GM18517 (cell line): ENCODE measurements at regions not wholly inside any gene's neighbourhood (a gene's known extent, or its start where the extent isn't known, plus 50 kb on each side); places are given as distances from the start of the nearest gene placed in this dataset.
"Not testable (repeated sequence)": the region's sequence is repeated elsewhere in the genome, so short reads cannot be mapped to it uniquely, and the experiment has no call there.

ENCODE experiments used
- ATAC-seq: cut with Tn5 transposase; IDR thresholded peaks from one replicate; pipeline ENCODE4 v1.9.1; 2021; ENCODE audit warnings: mild to moderate bottlenecking, moderate library complexity; ENCODE audit not compliant: unreplicated experiment

DNA sequence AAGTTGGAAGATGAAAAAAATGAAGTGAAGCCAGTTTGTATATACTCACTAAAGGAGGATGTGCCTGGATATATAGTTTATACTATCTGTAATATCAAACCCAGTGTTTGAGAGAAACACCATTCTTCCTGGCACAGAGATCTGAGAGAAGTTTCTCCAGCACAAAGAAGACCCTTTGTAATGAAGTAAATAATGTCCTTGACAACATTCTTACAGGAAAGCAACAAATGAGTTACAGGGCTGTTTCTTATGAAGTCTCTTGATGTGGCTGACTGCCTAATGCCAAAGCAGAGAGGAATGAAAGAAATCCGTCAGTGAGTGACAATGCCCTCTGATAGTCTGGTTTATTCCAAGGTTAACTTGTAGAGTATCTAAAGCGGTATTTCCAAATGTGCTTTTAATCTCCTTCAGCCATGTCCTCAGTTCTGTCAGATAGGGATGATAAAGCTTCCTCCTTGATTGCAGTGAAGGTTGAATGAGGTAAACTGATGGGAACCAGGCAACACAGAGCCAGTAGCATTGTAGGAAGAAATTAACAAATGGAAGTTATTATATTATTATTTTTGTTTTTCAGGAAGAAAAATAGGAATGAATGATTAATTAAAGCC lies 123.1 kb upstream of the ZNF608 start:
- no peak for ATAC-seq

GRCh38 chr5:124870070-124870469 lies 123.6 kb upstream of the ZNF608 start:
- ATAC-seq: no peak

GRCh38 chr5:124871303-124871702 lies 124.9 kb upstream of the ZNF608 start:
- ATAC-seq: no peak

GRCh38 chr5:124872086-124872485 lies 125.6 kb upstream of the ZNF608 start:
- no peak for ATAC-seq

DNA sequence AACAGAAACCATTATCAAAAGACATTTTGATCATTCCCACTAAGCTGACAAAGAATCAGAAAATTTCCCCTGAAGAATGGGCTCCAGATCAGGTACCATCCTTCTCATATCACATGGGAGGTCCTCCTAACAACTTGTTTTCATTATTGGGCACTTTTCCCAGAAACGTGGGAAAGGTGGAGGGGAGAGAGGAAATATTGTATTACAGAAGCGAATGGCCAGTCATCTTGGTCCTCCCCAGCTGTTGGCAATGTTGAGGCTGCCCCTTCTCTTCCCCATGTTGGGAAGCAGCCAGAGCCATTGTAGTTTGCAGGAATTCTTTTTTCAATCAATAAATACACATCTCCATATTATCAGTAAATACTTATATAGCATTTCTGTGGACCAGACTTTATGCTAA lies 126.2 kb upstream of the ZNF608 start:
- ATAC-seq: no peak

DNA sequence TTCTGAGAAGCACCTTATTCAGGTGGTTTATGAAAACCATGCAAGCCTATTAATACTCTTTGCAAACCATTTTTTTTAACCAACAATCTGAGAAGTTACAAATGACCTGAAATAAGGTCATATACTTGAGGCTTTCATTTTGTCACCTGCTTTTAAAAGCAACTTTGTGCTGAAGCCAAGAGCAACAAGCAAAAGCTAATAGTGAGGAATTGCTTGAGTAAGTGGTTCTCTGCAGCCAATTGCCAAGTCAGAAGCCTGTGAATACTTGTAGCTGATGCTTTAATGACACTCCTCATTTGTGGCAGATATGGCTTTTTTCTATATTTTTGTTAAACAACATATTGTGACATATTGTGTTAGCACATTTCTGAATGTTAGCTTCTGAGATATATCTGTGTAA lies 126.7 kb upstream of the ZNF608 start:
- ATAC-seq: no peak

DNA sequence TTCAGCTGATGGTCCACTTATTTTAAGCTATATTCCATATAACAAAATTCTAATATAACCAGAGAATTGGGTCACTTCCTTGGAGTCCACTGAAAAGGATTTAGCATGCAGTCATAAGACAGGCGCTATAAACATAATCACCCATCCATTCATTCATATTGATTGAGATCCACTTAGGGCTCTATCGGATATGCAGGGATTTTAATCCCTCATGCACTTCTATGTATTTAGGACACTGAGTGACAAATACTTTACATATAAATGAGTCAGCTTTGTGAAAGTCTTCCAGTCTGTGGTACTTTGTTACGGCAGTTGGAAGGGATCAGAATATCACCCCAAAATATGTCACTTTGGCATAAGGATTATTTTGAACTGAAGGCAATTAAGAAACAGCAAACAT lies 127.3 kb upstream of the ZNF608 start:
- no peak for ATAC-seq

GRCh38 chr5:124876566-124876965 lies 130.1 kb upstream of the ZNF608 start:
- ATAC-seq: no peak

- ATAC-seq: no peak
These were observed 130.5 kb upstream of the ZNF608 start for GRCh38 chr5:124876983-124877382.

DNA sequence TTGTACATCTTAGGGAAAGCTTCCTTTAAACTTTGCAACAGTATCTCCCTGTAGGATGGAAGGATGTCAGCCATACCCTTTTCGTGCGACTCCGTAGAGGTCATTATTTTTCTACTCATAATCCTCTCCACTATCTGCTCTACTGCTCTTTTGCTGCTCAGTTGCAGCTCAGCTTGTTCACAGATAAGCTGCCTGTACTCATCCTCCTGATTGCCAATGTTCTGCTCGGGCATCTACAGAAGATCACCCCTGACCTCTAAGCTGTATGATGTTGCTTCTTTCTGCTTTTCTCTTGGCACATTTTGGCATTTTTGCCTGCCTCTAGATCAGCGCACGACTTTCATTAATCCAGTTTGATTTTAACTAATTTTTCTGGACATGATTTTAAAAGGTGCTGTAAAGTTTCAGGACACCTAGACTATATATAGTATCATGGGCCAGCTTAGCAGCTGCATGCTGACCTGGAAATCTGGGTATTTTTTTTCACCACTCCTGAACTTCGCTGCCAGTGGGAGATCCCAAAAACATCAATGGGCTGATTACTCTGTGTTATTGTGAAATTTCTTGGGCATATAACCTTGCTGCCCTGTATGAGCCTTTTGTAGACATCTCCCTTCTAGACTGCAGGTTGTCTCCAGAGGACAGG lies 131.2 kb upstream of the ZNF608 start:
- ATAC-seq: no peak

DNA sequence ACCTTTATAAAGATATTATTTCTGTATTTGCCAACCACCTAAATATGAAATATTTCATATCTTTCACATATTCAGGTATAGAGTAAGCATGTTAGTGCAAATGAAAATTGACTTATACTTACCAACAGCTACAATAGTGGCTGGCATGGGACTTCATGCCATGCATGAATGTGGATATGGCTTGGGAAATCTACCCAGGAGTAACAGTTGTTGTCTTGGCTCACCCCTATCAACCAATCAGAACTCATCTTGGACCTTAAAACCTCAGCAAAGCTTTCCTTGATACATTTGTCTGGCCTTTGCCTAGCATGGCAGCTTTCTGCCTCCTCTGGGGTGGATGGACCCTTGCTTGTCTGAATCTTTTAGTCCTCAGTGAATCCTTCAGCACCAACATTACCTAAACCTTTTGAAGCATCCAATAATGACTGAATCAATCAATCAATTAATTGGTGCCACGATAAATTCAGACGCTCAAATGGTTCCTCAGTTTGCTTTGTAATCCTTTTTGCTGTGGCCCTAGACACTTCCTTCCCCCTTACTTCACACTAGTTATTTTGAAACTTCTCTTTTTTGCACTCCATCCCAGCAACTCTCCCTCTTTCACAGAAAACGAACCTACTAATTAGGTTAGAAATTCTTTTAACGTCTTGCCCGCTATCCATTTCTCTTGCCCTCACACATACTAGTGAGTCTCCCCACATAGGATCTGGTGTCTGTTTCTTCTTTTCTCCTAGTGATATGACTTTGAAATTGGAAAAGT lies 132.3 kb upstream of the ZNF608 start:
- ATAC-seq: no peak

GRCh38 chr5:124880903-124881697 lies 134.7 kb upstream of the ZNF608 start:
- no peak for ATAC-seq

- ATAC-seq: no peak
These were observed 137.2 kb upstream of the ZNF608 start for GRCh38 chr5:124883681-124884080.

DNA sequence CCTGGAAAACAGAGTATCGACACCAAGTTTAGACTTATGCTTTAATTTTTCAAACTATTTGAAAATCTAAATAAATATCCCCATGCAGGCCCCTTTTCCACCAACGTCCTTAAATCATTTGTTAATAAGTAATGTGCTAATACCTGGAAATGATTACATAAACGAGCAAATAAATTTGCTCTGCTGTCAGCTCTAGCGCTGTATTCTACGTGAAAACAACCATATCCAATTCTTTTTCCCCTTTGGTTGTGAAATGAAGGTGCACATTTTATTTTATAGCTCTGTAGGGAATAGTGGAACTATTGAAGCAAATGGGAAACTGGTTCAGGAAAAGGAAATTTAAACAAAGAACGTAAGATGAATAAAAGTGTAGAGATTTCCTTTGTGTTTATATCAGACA lies 137.7 kb upstream of the ZNF608 start:
- no peak for ATAC-seq

- ATAC-seq: no peak
These were observed 139.1 kb upstream of the ZNF608 start for GRCh38 chr5:124885490-124885889.

GRCh38 chr5:124887223-124887622 lies 140.8 kb upstream of the ZNF608 start:
- no peak for ATAC-seq

GRCh38 chr5:124888050-124888506 lies 141.6 kb upstream of the ZNF608 start:
- ATAC-seq: no peak

GRCh38 chr5:124888622-124889485 lies 142.4 kb upstream of the ZNF608 start:
- ATAC-seq: no peak

GRCh38 chr5:124889486-124889825 lies 143.0 kb upstream of the ZNF608 start:
- ATAC-seq: no peak

DNA sequence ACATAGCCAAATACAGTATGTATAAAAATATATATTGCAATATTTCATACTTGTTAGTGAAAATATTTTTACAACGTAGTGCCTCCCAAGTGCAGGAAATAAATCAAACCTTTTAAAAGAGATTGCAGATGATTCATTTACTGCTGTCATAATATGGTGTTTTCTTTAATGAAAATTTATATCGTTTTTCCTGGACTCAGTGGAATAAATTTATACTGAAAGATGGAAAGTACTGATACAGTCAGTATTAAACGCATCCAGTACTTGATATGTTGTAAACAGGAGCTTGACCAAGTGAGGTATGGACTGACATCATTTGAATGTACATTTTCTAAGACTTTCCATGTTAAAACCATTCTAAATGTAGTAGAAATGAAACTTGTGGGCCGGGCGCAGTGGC lies 143.4 kb upstream of the ZNF608 start:
- no peak for ATAC-seq

- ATAC-seq: not testable (repeated sequence)
These were observed 144.0 kb upstream of the ZNF608 start for GRCh38 chr5:124890442-124890841.
